PFSK-1 (cell line): ENCODE measurements at regions not wholly inside any gene's neighbourhood (a gene's known extent, or its start where the extent isn't known, plus 50 kb on each side); places are given as distances from the start of the nearest gene placed in this dataset.

Experiments used
- FOXP2 ChIP-seq: optimal IDR thresholded peaks from 2 replicates; pipeline ENCODE3; 2011; ENCODE audit warnings: borderline replicate concordance, control low read depth, inconsistent platforms; ENCODE audit not compliant: insufficient read depth; ENCODE audit errors: extremely low read length, extremely low read depth
- POLR2AphosphoS5 ChIP-seq: IDR thresholded peaks from 2 replicates; pipeline ENCODE4 v1.6.1; 2012; ENCODE audit warnings: low read depth, mild to moderate bottlenecking, control low read depth, low read length, moderate library complexity
- SIN3A ChIP-seq: IDR thresholded peaks from 2 replicates; pipeline ENCODE4 v1.6.1; 2012; ENCODE audit warnings: mild to moderate bottlenecking, low read length, moderate library complexity, borderline replicate concordance; ENCODE audit not compliant: insufficient read depth
- TAF1 ChIP-seq: IDR thresholded peaks from 2 replicates; pipeline ENCODE4 v1.6.1; 2012; ENCODE audit warnings: low read length, control low read depth, borderline replicate concordance; ENCODE audit not compliant: insufficient read depth
- TF ChIP-seq, protein P1 (sequence below), 2 experiments: IDR thresholded peaks; 2 replicates each; pipeline versions ENCODE4 v1.6.1 to v1.8.0; 2011 to 2012; ENCODE audit warnings: low read depth in 2 of 2, low read length in 2 of 2, control low read depth in 1 of 2, inconsistent platforms in 1 of 2, mild to moderate bottlenecking in 1 of 2, moderate library complexity in 1 of 2; ENCODE audit not compliant: insufficient read depth in 1 of 2

DNA sequence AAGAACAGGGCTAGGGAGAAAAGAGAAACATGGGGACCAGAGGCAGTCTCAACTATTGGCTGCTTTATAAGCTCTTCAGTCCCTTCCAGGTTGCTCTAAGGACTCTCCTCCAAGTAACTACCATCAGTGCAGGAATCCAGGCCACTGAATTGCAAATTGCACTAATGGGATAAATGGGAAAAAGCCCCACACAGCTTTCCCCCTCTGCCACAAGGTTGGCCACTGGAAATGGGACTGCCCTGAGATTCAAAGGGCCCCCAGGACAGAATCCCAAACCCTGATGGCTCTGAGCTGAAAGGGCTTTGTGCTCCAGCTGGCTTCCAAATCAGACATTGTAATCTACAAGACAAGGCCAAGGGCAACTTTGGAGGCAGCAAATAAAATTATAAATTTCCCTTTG, 633.2 kb downstream of the ACTR3B start:
- no peak for TF ChIP-seq FOXP2
- TF ChIP-seq POLR2AphosphoS5 = no peak
- TF ChIP-seq TAF1 = no peak
- TF ChIP-seq, protein P1, sequence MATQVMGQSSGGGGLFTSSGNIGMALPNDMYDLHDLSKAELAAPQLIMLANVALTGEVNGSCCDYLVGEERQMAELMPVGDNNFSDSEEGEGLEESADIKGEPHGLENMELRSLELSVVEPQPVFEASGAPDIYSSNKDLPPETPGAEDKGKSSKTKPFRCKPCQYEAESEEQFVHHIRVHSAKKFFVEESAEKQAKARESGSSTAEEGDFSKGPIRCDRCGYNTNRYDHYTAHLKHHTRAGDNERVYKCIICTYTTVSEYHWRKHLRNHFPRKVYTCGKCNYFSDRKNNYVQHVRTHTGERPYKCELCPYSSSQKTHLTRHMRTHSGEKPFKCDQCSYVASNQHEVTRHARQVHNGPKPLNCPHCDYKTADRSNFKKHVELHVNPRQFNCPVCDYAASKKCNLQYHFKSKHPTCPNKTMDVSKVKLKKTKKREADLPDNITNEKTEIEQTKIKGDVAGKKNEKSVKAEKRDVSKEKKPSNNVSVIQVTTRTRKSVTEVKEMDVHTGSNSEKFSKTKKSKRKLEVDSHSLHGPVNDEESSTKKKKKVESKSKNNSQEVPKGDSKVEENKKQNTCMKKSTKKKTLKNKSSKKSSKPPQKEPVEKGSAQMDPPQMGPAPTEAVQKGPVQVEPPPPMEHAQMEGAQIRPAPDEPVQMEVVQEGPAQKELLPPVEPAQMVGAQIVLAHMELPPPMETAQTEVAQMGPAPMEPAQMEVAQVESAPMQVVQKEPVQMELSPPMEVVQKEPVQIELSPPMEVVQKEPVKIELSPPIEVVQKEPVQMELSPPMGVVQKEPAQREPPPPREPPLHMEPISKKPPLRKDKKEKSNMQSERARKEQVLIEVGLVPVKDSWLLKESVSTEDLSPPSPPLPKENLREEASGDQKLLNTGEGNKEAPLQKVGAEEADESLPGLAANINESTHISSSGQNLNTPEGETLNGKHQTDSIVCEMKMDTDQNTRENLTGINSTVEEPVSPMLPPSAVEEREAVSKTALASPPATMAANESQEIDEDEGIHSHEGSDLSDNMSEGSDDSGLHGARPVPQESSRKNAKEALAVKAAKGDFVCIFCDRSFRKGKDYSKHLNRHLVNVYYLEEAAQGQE (IDR thresholded peaks at IDR 0.05; ENCODE audit: insufficient read depth in 1 of 2, low read depth in 2 of 2, low read length in 2 of 2) = no peak
- TF ChIP-seq SIN3A = no peak

DNA sequence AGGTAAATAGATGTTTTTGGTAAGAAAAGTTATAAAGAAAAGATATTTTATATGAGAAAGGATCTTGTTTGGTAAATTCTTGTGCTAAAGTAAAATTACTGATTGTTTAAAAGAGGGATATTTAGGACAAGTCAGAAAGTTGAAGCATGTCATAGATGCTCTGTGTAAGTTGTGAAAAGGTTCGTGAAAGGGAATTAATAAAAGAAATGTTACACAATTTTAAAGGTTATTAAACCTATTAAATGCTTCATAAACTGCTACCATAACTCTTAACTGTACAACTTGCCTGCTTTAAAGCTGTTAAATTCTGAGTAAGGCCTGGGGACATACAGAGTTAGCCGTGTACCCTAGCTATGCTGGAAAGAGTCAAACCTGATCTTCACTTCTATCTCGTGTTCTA, 634.1 kb downstream of the ACTR3B start:
- no peak for TF ChIP-seq TAF1
- no peak for TF ChIP-seq POLR2AphosphoS5
- TF ChIP-seq, protein P1 (IDR thresholded peaks at IDR 0.05; ENCODE audit: insufficient read depth in 1 of 2, low read depth in 2 of 2, low read length in 2 of 2) = no peak
- TF ChIP-seq FOXP2 = no peak
- TF ChIP-seq SIN3A = no peak

DNA sequence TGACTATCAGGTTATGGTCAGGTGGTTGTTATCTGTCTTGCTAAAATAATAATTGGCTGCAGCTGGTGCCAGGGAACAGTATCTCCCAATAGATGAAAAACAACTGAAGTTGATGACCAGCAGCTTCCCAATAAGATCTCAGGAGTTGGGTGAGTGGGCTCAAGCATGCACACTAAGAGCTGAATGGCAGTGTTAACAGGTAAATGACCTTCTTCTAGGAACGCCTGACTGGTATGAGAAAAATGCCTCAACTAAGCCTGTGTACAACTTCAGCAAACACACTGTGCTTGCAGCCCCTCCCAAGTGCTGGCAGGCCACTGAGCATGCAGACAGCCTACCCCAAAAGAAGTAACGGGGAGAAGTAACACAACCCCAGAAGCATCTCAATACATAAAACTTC, 636.9 kb downstream of the ACTR3B start:
- TF ChIP-seq FOXP2 = no peak
- TF ChIP-seq SIN3A = no peak
- TF ChIP-seq POLR2AphosphoS5 = no peak
- TF ChIP-seq TAF1 = no peak
- TF ChIP-seq, protein P1 (IDR thresholded peaks at IDR 0.05; ENCODE audit: insufficient read depth in 1 of 2, low read depth in 2 of 2, low read length in 2 of 2) = no peak

- TF ChIP-seq SIN3A (no peak), FOXP2 (no peak), POLR2AphosphoS5 (no peak), TAF1 (no peak)
Measured at GRCh38 chr7:153397459-153397858, 637.9 kb downstream of the ACTR3B start.

GRCh38 chr7:153397906-153398305, 638.4 kb downstream of the ACTR3B start:
- TF ChIP-seq, protein P1 (IDR thresholded peaks at IDR 0.05; ENCODE audit: insufficient read depth in 1 of 2, low read depth in 2 of 2, low read length in 2 of 2) = no peak
- TF ChIP-seq POLR2AphosphoS5 (no peak), FOXP2 (no peak), TAF1 (no peak), SIN3A (no peak)
